HG03196 (cell line): ENCODE measurements at regions not wholly inside any gene's neighbourhood (a gene's known extent, or its start where the extent isn't known, plus 50 kb on each side); places are given as distances from the start of the nearest gene placed in this dataset.
A peak's percentile ranks its signal among the peaks of the same experiment; 100 is the strongest.

Source experiments
- ATAC-seq: cut with Tn5 transposase; IDR thresholded peaks from one replicate; pipeline ENCODE4 v1.9.1; 2021; ENCODE audit not compliant: unreplicated experiment

DNA sequence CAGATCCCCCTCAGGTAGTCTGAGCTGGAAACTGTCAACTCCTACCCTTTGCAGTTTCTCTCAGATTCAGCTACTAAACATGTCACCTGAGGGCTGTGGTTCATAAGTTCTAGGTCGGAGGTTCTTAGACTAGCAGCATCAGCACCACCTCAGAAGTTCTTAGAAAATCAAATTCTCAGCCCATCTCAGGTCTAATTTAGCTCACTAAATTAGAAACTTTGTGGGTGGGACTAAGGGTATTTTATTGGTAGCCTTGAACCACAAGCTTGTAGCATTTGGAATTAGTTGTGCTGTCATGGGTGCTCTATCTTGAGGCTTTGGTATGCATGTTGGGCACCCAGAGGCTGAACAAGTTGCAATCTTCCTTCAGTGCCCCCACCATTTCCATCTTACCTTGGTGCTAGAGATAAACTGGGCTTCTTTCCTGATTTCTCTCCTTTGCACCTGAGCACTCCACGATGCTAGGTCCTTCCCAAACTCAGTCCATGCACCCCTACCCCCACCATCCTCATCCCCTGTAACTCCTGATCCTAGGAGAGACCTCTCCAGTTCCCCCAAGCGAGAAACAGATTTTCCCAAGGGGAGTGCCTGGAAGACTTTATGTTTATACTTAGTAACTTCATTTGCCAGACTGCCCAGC lies 54.2 kb downstream of the S1PR1 start:
- ATAC-seq: no peak

DNA sequence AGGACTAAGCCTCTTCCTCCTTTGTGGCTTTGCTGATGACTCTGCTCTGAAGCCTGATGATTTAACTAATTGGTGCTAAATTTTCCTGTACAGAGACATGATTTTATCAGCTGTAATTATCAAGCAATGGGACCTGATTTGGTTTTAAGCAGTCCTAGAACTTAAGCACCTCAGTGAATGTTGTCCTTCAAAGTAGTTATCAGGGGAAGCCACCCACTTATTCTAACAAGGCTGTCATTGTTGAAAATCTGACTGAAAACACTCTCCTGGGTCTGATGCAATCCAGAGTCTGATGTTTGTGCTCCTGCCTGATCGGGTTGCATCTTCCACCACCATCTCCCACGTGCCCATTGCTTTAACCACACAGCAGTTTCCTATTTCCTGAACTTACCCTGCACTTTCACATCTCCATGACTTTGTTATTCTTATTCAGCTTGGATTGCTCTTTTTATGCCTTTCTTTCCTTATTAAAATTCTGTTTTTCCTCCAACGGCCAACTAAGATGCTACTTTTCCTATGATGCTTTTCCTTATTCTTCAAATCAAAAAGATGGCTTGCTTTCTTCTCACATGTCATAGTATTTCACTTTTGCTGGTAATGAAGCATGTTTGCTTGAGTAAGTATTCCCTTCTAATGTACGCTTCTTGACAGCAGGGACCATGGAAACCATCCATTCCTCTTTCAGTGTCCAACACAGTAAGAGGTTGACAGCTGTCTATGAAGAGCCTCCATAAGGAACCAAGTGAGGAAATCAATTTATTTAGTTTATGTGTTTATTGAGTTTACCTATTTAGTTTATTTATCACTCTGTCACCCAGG lies 55.0 kb downstream of the S1PR1 start:
- no peak for ATAC-seq

DNA sequence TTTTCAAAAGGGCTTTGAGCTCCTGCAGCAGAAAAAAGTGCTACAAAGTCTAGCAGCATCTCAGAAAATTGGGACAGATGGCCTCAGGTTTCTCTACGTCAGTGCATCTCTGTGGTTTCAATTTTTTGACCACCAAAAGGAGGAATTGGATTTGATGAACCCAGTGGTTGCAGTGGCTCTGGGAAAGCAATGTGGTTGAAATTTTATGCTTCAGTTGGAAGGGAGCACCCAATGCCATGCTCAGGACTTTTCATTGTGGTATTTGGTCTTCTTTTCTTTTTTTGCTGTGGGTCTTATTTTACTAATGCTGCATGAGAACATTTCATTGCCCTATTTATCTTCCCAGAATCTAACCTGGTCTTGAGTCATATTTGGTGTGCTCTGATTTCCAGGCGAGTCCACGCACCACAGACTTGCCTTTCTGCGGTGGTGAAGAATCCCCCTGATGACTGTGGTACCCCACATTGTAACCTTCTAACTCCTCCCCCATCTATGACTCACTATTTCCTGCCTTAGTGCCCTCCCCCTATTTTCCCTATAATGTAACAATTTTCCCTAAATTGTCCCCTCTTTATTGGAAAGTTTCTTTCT lies 56.7 kb downstream of the S1PR1 start:
- ATAC-seq: peak; percentile 51

DNA sequence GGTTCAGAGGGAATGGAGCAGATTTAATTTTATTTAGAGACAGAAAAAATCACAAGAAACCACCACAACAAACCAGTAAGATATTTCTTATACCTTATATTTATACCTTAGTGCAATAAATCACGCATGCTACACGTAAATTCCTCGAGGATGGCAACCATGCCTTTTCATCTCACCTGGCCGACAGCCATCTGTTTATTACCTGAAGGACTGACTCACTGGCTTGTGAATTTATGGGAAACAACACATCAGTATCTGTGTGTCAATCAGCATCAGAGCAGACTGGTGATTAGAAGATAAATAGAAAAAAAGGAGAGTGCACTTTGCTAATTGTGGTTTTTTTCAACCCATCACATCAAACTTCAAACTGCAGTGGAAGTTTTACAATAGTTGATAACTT lies 58.4 kb downstream of the S1PR1 start:
- no peak for ATAC-seq

DNA sequence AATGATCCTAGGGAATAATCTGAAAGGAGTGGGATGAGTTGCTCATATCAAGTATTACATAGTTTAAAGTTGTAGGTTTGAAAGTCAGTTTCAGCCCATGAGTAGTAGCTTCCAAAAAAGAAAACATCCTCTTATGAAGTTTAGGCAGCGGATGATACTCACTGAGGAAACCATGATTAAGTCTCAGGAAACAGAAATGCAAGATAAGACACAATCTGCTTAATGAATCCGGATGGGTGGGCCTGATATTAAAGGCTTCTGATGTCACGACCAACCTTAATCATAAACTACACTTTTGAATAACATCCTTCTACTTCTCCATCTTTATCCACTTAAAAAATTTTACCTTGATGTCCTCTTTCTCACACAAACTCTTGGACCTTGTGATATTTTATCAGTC lies 61.8 kb downstream of the S1PR1 start:
- ATAC-seq: no peak

DNA sequence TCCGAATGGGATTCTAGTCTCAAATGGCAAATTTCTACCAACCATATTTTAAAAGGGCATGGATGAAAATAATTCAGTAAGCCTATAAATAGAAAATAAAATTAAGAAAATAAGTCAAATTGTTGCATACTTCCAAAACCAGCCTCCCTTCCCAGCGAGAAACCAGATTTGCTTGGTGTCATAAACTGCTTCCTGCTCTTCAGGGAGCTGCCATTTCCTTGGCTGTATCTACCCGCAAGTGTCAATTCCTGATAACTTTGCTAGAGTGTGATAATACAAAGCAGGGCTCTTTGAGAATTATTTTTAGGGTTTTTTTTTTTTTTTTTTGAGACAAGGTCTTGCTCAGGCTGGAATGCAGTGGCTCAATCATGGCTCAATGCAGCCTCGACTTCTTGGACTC lies 62.3 kb downstream of the S1PR1 start:
- ATAC-seq: no peak

DNA sequence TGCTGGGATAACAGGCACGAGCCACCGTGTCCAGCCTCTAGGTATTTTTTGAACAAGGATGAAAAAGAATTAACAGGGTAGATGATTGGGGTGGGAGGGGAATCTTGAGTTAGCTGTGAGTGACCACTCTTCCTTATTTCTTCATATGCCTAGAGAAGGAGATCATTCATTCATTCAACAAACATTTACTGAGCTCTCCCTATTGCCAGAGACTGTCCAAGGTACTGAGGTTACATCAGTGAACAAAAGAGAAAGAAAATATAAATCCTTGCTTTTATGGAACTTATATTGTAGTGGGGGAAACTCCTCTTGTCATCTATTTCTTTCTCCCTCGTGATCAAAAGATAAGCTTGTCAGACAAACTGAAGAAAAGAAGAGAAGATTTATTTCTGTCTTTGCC lies 62.9 kb downstream of the S1PR1 start:
- no peak for ATAC-seq

DNA sequence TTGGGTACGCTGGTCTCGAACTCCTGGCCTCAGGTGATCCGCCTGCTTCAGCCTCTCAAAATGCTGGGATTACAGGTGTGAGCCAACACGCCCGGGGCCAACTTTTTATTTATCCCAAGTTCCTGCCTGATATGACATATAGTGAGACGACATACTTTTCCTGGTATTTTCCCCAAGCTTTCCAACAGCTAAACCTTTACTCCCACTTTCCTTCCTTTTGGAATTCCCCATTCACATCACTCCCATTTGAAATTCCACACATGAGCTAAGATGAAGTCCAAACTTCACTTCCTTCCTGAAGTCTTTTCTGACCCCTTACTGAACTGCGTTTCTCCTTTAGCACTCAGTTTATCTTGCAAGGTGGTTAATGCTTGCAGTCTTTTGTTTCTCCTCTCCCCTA lies 64.1 kb downstream of the S1PR1 start:
- ATAC-seq: no peak

DNA sequence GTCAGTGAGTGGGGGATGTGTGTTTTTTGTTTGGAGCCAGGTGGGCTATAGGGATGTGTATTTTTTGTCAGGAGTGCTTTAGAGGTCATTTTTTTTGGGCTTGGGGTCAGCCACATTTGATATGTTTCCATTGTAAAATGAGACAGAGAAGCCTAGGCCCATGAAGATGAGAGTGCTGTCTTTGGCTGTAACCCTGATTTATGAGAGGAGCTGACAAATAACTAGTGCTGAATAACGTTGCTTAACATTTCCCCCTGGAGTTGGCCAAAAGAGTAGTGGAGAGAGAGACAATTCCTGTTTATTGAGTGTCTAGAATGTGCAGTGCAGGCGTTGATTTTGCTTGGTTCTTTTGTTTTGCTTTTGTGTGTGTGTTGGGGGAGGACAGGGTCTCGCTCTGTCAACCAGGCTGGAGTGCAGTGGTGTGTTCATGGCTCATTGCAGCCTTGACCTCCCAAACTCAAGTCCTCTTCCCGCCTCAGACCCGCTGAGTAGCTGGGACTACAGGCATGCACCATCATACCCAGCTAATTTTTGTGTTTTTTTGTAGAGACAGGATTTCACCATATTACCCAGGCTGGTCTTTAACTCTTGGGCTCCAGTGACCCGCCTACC lies 64.7 kb downstream of the S1PR1 start:
- ATAC-seq: no peak

DNA sequence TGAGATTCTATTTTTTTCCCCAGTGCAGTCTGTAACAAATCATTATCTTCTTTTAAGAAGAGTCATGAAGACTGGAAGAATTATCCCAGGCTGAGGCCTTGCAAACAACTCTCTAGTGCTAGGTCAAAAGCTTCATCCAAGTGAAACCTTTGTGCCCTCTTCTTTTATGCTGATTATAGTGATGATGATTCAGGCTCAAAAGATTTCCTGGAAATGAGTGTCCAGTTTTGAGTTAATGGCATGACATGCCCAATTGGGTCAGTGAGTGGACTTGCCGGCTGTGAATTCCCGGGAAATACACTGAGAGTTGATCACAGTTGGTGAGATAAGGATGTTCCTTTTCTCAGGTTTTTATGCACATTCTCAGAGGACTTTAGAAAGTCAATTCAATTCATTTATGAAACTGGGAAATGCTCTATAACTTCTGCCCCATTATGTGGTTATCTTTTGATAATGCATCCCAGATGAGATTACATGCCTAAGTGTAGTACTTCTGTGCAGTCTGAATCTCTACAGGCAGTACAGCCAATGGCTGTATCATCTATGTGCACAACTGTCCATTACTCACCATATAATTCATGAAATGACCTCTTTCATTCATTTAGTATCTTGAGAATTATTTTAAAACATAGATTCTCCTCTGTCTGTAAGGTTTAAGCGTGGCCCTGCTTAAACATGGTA lies 66.2 kb downstream of the S1PR1 start:
- no peak for ATAC-seq

DNA sequence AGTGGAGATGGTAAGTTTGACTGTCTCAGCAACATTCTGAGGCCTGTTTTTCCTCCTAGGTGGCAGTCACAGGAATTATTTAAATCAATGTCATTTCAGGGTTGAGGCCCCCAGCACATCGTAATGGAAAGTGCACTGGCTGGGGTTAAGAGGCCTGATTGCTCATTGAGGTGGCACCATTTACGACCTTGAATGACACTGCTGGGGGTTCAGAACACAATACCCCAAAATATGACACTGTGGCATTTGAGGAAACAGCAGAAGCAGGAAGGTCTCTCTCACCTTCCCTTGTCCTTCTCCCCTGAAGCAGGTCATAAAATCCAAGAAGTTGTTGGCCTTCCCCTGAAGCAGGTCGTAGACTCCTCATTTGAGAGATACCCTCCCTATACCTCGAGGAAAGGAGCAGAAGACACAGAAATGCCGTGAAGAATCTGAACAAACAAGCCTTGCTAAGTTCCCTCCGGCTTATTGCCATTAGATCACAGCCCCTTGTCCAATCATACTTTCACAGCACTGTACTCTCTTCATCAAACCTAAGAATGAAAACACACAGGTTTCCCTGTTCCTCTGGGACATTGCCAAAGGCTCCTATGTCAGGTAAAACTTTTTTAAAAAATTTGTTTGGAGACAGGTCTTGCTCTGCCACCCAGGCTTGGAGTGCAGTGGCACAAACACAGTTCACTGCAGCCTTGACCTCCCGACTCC lies 71.3 kb downstream of the S1PR1 start:
- ATAC-seq: no peak

DNA sequence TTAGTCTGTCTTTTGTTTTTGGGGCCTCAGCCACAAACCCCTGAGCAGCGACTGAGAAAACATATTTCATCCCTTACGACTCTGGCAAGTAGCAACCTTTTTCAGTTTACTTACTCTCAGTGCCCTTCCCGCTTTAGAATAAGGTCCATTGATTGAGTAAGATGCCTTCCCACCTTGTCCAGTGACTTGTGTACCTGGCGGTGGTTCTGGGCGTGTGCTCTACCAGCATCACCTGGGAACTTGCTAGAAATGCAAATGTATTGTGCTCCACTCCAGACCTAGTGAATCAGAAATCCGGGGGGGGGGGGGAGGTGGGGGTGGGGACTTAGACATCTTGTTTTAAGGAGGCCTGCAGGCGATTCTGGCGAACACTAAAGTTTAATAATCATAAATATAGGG lies 72.1 kb downstream of the S1PR1 start:
- no peak for ATAC-seq

DNA sequence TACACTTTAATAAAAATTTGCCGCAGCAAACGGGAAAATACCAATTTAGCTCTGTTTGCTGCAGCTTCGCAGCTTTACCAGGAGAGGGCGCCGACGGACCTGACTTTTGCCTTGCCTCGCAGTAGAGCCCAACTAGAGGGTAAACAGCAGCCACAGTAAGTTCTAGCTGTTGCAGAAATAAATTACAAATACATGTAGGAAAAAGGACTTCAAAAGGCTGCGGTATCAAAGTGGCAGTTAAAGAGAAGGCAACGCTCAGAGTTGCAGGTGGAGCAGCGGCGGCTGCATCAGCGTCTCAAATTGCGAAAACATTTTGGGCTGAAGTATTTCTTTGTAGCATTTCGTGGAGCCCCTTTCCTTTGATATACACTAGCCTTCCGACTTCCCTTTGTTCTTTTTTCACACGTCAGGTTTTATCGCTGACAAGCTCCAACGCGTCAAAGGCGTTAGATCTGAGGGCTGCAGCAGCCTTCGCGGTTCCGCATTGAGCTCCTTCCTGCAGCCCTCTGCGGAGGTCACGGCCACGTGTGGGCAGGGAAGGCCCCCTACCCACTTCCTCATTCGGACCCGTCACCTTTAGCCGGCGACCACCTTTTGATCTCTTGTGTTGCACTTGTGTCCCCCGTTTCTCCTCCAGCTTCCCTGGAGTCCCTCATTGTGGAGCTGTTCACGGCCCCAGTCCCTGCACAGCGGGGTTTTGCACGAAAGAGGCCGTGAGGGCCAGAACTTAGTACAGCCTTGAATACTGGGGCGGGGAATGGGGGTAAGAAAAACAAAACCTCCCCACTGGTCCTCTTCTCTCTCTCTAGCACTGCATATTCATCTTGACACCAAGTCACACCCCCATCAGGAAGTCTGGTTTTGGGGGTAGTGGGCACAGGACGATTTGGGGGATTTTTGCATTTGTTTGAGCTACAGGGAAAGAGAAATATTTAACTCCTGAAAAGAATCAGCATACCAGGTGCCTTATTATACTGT lies 72.8 kb downstream of the S1PR1 start:
- peak; percentile 42 for ATAC-seq

DNA sequence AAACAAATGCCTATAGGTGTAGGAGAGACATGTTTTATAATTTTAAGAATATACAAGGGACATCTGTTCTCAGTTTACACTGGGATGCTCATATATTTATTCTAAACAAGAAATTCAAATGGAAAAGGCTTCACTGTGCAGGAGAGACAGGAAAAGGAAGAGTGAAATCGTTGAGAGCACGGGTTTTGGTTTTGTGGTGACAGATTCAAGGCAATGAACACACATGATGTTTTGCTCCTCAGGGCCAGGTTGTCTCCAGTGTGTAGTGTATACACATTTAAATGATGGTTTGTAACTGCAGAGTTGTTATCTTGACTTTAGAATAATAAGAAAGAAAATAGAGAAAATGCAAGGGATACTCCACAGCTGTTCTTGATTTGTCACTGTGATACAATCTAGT lies 73.7 kb downstream of the S1PR1 start:
- ATAC-seq: no peak

DNA sequence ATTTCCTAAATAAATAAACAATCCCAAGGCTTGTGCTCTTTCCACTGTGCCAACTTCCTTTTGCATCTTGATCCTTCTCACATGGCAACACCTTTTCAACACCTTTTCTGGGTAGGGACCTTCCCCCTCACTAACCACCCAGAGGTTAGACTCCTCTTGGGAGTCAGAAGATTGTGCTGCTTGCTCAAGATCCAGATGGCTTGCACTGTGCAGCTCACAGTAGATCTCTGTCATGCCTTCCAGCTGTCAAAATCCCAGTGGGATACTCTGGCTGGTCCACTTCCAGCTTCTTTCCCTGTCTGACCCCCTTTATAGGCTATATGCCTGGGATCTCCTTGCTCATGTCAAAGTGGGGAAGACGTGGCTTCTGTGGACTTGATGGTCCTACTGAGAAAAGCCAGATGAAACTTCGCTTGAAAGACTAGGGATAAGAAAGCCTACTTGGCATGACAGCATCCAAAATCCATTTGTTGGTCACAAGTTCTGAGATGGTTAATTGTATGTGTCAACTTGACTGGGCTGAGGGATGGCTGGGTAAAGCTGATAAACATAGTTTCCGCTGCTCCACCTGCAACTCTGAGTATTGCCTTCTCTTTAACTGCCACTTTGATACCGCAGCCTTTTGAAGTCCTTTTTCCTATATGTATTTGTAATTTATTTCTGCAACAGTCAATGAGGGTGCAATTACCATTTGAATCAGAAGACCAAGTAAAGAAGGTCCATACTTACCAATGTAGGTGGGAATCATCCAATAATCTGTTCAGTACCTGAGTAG lies 74.5 kb downstream of the S1PR1 start:
- ATAC-seq: no peak

DNA sequence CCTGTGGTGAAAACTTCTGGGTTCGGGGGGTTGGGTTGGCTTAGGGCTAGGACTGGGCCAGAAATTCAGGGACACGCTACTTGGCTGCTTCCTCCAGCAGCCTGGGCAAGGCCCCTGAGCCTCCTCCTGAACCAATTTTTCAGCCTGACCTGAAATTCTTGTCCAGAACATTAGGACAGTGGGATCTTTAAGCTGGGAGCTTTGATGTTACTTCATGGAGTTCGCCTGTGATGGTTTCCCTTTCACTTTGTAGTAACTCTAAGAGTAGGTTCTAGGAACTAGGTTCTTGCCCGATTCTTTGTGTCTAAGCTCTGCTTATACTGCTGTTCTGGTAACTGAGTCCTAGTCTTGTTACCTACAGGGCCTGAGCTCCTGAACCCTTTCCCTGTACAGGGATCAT lies 75.3 kb downstream of the S1PR1 start:
- no peak for ATAC-seq

DNA sequence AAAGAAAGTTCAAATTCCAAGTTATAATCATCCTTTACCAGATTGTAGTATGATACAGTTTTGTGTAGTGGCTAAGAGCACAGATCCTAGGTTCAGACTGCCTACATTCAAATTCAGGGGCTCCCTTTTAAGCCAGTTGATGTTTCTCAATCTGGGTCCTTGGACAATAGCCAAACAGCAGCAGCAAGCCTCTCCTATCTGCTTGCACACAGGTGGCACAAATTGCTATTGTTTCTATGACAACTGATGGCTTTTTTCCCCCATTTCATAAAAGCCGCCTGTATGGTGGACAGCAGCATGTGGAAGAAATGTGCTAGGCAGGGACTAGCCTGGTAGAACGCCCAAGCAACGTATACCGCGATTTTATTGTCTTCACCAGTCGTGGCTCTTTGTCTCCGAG lies 76.5 kb downstream of the S1PR1 start:
- ATAC-seq: no peak

DNA sequence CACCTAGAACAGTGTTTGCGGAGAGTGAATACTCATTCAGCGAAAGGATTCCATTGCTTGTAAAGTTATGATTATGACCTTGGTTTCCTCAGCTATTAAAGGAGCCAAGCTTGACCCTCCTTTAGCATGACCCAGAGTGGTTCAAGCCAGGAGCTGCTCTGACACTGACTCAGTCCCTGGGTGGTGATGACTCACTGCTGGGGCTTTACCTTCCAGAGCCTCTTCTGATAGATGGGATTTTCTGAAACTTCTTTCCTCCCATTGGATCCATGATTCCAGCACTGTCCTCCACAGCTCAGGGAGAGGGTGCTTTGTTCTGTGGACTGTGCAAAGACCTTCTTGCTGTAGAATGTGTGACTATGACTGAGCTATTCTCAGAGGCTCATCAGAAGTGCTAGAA lies 77.4 kb downstream of the S1PR1 start:
- ATAC-seq: peak; percentile 52

DNA sequence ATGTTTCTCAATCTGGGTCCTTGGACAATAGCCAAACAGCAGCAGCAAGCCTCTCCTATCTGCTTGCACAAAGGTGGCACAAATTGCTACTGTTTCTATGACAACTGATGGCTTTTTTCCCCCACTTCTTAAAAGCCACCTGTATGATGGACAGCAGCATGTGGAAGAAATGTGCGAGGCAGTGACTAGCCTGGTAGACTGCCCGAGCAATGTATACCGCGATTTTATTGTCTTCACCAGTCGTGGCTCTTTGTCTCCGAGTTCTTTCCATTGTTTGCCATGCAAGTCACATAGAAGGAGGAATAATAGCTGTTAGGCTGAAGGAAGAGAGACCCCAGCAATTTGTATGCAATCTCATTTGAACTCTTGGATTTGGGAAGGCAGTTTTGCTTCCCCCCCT lies 79.4 kb downstream of the S1PR1 start:
- ATAC-seq: no peak
